ENCODE measurements at regions not wholly inside any gene's neighbourhood (a gene's known extent, or its start where the extent isn't known, plus 50 kb on each side); places are given as distances from the start of the nearest gene placed in this dataset.

- no peak overlapping the region for H3K27ac ChIP-seq (ENCODE audit: extremely low read depth, low read depth, low read length)
- TF ChIP-seq ZNF571 (tag by site-specific recombination; IDR thresholded peaks at IDR 0.05) (no peak), ZNF529 (tag by site-specific recombination; IDR thresholded peaks at IDR 0.05; ENCODE audit: insufficient replicate concordance) (no peak), ZNF132 (tag by site-specific recombination; IDR thresholded peaks at IDR 0.05; ENCODE audit: borderline replicate concordance) (no peak), ZNF18 (tag by site-specific recombination; IDR thresholded peaks at IDR 0.05) (no peak), ZNF341 (tag by site-specific recombination; IDR thresholded peaks at IDR 0.05; ENCODE audit: low read depth) (no peak), ZNF791 (tag by site-specific recombination; IDR thresholded peaks at IDR 0.05) (no peak), ZNF629 (tag by site-specific recombination; IDR thresholded peaks at IDR 0.05) (no peak), ZBTB1 (tag by site-specific recombination; IDR thresholded peaks at IDR 0.05) (no peak), ZNF394 (tag by site-specific recombination; IDR thresholded peaks at IDR 0.05; ENCODE audit: borderline replicate concordance) (no peak), FEZF1 (tag by site-specific recombination; IDR thresholded peaks at IDR 0.05) (no peak), ZNF155 (tag by site-specific recombination; IDR thresholded peaks at IDR 0.05) (no peak), ZNF280D (tag by site-specific recombination; IDR thresholded peaks at IDR 0.05) (no peak), ZNF169 (tag by site-specific recombination; IDR thresholded peaks at IDR 0.05) (no peak)
- TF ChIP-seq, protein P1, sequence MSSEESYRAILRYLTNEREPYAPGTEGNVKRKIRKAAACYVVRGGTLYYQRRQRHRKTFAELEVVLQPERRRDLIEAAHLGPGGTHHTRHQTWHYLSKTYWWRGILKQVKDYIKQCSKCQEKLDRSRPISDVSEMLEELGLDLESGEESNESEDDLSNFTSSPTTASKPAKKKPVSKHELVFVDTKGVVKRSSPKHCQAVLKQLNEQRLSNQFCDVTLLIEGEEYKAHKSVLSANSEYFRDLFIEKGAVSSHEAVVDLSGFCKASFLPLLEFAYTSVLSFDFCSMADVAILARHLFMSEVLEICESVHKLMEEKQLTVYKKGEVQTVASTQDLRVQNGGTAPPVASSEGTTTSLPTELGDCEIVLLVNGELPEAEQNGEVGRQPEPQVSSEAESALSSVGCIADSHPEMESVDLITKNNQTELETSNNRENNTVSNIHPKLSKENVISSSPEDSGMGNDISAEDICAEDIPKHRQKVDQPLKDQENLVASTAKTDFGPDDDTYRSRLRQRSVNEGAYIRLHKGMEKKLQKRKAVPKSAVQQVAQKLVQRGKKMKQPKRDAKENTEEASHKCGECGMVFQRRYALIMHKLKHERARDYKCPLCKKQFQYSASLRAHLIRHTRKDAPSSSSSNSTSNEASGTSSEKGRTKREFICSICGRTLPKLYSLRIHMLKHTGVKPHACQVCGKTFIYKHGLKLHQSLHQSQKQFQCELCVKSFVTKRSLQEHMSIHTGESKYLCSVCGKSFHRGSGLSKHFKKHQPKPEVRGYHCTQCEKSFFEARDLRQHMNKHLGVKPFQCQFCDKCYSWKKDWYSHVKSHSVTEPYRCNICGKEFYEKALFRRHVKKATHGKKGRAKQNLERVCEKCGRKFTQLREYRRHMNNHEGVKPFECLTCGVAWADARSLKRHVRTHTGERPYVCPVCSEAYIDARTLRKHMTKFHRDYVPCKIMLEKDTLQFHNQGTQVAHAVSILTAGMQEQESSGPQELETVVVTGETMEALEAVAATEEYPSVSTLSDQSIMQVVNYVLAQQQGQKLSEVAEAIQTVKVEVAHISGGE (tag by site-specific recombination; conservative IDR thresholded peaks at IDR 0.05; ENCODE audit: low read depth) = no peak
- TF ChIP-seq, protein P2, sequence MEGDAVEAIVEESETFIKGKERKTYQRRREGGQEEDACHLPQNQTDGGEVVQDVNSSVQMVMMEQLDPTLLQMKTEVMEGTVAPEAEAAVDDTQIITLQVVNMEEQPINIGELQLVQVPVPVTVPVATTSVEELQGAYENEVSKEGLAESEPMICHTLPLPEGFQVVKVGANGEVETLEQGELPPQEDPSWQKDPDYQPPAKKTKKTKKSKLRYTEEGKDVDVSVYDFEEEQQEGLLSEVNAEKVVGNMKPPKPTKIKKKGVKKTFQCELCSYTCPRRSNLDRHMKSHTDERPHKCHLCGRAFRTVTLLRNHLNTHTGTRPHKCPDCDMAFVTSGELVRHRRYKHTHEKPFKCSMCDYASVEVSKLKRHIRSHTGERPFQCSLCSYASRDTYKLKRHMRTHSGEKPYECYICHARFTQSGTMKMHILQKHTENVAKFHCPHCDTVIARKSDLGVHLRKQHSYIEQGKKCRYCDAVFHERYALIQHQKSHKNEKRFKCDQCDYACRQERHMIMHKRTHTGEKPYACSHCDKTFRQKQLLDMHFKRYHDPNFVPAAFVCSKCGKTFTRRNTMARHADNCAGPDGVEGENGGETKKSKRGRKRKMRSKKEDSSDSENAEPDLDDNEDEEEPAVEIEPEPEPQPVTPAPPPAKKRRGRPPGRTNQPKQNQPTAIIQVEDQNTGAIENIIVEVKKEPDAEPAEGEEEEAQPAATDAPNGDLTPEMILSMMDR (tag by site-specific recombination; IDR thresholded peaks at IDR 0.05) = no peak
- H3K4me1 ChIP-seq (ENCODE audit: control insufficient read depth, insufficient read depth, low read length) = peaks cover 2% of the 10 kb centered on the region; the same call in 1 of the 2 replicates
- POLR2A ChIA-PET = no interaction called here
- no peak overlapping the region for H3K4me3 ChIP-seq (ENCODE audit: low read depth, low read length)
- H3K9me3 ChIP-seq (ENCODE audit: control insufficient read depth, insufficient read depth, low read depth, low read length) = no peaks in the 10 kb centered on the region
- no peaks in the 10 kb centered on the region for H3K36me3 ChIP-seq (ENCODE audit: control insufficient read depth in 2 of 2, insufficient read depth in 1 of 2, low read length in 2 of 2)
- CTCF ChIA-PET = no interaction called here
Measured at GRCh38 chr4:148823419-148823769, 381.2 kb upstream of the NR3C2 start.
